D721Med (cell line): ENCODE measurements at regions not wholly inside any gene's neighbourhood (a gene's known extent, or its start where the extent isn't known, plus 50 kb on each side); places are given as distances from the start of the nearest gene placed in this dataset.
"Not testable (repeated sequence)": the region's sequence is repeated elsewhere in the genome, so short reads cannot be mapped to it uniquely, and the experiment has no call there.

ENCODE experiments used
- DNase-seq: peaks from one replicate; pipeline ENCODE4 v3.0.0; 2011; ENCODE audit warnings: low spot score; ENCODE audit not compliant: insufficient read length
- FAIRE-seq: peaks from 2 replicates; lab custom pipeline; 2011; peaks lifted over from hg19 to GRCh38; lab: Jason Lieb, UNC
- CTCF ChIP-seq: IDR thresholded peaks from 2 replicates; pipeline ENCODE4 v1.5.1; 2012; ENCODE audit warnings: mild to moderate bottlenecking, control low read depth; ENCODE audit not compliant: insufficient read depth; ENCODE audit errors: missing control alignments

GRCh38 chr11:122594986-122595645 lies 60.4 kb upstream of the UBASH3B start:
- DNase-seq = no peak
- FAIRE-seq = no peak
- TF ChIP-seq CTCF = no peak

DNA sequence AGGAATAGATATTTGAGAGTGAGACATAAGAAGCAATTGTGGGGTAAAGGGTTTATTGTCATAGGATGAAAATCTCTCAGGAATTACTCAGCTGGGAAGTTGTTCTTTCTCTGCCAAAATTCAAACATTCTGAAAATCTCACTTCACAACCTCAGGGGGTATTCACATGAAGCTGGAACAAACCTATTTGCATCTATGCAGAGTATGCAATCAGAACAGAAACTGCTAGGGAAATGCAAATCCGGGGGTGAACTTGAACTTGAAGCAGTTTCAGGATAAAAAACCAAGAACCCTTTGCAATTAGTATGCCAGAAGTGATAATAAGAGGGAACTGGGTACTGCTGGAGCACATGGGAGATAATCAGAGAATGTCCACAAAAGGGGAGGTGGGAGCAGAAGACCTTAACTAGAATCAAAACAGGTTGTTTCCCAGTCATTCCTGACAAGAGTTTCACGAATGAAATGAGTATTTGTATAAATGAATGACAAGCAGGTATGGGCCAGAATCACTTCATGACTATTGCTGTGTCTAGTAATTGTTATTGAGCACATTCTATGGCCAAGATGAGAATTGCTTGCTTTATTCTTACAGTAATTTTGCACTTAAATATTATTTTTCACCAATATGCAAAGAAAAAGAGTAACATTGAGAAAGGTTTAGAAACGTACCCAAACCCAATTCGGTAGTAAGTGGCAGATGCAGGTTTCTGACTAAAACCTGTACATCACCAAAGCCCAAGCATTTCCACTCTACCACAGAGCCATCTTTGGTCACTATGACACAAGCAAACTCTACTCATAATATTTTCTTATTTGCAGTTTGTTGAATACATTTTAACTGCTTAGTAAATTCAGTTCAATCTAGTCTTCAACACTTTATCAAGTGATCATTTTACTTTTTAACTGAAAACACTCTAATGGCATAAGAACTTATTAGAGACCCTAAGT lies 61.8 kb upstream of the UBASH3B start:
- DNase-seq (no peak), FAIRE-seq (no peak)
- TF ChIP-seq CTCF = no peak

DNA sequence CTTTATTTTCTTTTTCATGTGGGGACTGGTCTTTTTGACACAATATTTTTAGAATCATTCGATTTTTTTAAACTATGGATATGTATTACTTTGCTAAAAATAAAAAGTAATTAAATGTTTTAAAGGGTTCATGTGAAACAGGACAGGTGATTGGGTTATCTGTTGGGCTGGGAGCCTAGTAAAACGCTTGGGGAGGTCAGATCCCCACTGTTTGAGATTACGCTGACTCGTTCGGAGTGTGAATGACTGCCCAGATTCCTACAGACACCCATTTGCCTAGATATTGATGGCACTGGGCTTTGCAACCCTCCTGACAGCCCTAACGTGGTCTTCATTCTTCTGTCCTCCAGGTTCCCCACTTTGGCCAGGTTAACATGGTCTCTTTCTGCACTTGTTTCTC lies 62.9 kb upstream of the UBASH3B start:
- TF ChIP-seq CTCF = no peak
- FAIRE-seq = no peak
- DNase-seq = no peak

- TF ChIP-seq CTCF = no peak
- no peak for DNase-seq
- FAIRE-seq = no peak
Observed at GRCh38 chr11:122584670-122585069, 70.9 kb upstream of the UBASH3B start.

DNA sequence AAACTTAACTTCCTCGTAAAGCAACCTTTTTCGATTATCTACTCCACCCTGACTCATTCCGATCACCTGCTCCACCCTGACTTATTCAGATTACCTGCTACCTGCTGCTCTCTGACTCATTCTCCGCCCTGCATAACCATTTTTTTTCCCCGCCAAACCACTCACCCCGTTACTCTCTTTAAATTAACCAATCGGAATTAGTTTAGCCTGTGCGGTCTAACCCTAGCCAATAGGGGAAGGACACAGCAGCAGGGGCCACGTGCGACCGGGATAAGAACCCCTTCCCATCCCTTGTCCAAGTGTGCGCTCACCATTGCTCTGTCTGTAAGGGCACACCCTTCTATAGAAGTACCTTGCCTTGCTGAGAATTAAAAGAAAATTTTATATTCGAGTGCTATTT lies 75.5 kb upstream of the UBASH3B start:
- not testable (repeated sequence) for DNase-seq, FAIRE-seq

- DNase-seq = no peak
Observed at GRCh38 chr11:122578171-122578825, 77.2 kb upstream of the UBASH3B start.

More at GRCh38 chr11:122578171-122578825, 77.2 kb upstream of the UBASH3B start:
- no peak for TF ChIP-seq CTCF
- no peak for FAIRE-seq
